ENCODE measurements at regions not wholly inside any gene's neighbourhood (a gene's known extent, or its start where the extent isn't known, plus 50 kb on each side); places are given as distances from the start of the nearest gene placed in this dataset.

GRCh38 chr5:174311121-174311520, 265.6 kb downstream of the NSG2 start:
- no peak for DNase-seq (ENCODE audit: low read depth in 3 of 3)

GRCh38 chr5:174311531-174312269, 266.2 kb downstream of the NSG2 start:
- peak; percentile 20 to 46 (median 22) for DNase-seq (ENCODE audit: low read depth in 3 of 3)

- DNase-seq (ENCODE audit: low read depth in 3 of 3), result no peak
These were observed 266.7 kb downstream of the NSG2 start for GRCh38 chr5:174312270-174312617.

GRCh38 chr5:174312641-174313040, 267.1 kb downstream of the NSG2 start:
- DNase-seq (ENCODE audit: low read depth in 3 of 3), result no peak

- no peak for DNase-seq (ENCODE audit: low read depth in 3 of 3)
These were observed 268.1 kb downstream of the NSG2 start for GRCh38 chr5:174313615-174314014.

- DNase-seq (ENCODE audit: low read depth in 3 of 3), result no peak
These were observed 268.8 kb downstream of the NSG2 start for GRCh38 chr5:174314261-174314660.

GRCh38 chr5:174315471-174315870, 270.0 kb downstream of the NSG2 start:
- DNase-seq (ENCODE audit: low read depth in 3 of 3), result no peak

DNA sequence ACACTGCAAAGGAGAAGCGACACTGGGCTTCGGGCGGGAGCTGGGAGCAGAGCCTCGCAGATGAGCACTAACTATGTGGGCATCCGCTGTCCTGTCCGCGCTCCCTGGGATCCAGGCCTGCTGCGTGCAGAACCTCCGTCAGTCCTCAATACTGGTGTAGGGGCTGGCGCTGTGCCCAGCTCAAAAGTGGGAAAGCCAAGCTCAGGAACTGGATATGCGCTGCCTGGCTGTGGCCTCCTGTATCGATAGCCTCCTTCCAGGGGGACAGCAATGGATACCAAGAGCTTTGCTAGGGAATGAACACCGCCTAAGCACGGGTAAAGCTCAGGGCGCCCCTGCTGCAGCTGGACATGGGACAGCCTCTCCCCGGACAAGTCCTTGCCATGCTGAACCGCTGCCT, 270.4 kb downstream of the NSG2 start:
- no peak for DNase-seq (ENCODE audit: low read depth in 3 of 3)

DNA sequence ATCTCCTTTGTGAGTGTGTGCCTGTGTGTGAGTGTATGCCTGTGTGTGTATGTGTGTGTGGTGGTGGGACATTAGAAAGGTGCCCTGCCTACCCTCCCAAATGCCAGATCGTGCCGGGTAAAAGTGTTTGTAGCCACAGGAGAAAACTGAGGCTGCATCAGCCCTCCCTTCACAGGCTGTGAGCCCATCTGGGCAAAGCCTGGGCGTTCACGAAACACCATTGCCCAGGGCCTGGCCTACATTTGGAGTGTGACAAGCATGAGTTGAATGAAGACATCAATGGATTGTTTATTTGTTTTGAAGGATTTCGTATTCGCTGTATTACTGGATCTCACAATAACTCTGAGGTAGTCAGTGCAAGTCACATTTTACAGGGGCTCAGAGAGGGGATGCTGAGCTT, 270.8 kb downstream of the NSG2 start:
- DNase-seq (ENCODE audit: low read depth in 3 of 3), result no peak

DNA sequence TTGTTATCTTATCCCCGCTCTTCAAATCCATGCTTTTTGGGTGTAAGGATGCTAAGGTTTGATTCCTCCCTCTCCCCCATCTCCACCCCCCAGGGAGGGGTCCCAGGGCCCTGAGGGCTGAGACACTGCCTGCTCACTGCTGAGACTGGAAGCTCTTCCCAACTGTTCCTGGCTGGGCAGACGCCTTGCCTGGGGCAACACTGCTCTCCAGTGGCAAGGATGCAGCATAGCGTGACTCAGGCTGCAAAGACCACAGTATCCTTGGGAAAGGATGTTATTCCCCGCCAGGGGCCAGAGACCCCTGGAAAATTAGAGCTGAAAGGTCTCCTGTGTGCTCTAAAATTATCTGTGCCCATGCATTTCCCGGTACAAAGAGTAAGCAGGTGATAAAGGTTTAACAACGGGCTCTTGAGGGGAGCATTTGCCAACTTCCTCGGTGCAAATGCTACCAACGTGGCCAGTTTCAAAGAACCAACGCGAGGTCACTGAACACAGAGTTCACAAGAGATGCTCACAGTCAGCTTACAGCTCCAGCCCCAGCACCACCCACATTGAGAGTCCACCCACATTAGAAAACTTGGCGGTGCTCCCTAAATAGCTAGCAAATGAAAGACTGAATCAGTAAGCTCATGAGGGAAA, 271.9 kb downstream of the NSG2 start:
- DNase-seq (ENCODE audit: low read depth in 3 of 3), result no peak

DNA sequence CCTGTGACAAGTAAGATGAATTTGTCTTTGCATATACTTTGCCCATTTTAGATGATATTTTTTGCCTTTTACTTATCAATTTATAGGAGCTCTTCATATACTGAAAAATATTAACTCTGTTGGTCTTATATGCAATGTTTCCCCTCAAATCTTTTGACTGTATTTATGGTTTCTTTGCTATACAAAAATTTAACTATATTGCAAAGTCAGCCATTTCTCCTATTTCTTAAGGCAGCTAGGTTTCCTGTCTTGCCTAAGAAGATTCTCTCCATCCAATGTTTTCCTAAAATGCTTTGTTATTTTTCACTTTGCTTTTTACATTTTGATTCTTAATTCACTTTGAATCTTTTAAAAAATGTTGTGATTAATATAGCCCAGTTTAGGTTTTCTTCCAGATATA, 273.1 kb downstream of the NSG2 start:
- no peak for DNase-seq (ENCODE audit: low read depth in 3 of 3)

DNA sequence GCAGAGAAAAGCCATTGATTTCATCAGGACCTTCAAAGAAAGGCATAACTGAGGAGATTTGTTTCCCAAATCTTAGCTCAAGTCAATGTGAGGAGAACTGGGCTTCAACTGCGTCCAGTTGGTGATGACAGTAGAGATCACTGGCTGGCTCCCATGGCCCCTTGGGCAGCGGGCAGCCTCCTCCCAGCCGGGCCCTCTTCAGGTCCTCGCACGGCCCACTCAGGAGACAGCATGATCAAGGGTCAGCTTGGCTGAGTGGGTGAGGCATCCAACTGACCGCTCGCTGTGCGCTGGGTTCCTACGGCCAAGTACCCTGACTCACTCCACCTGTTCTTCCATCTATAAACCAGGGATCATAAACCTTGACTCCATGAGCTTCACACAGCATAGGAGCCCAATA, 274.0 kb downstream of the NSG2 start:
- DNase-seq (ENCODE audit: low read depth in 3 of 3), result no peak

GRCh38 chr5:174320051-174320450, 274.5 kb downstream of the NSG2 start:
- no peak for DNase-seq (ENCODE audit: low read depth in 3 of 3)

DNA sequence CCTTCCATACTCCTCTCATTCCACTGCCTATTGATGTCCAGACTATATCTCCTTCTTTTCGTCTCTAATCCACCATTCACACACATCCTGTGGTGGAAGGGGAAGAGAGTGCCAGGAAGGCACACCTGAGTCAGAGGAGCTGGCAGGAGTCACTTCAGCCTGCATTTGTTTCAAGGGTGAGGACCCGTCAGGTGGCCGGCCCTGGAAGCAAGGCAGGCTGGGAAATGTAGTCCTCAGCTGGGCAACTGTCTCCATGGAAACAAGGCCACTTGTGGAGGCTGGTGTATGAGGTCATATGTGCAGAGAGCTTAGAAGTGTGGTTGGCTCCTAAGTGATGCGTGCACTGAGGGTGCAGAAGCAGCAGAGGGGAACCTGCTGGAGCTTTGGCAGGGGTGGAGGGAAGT, 278.4 kb downstream of the NSG2 start:
- DNase-seq (ENCODE audit: low read depth in 3 of 3), result no peak

DNA sequence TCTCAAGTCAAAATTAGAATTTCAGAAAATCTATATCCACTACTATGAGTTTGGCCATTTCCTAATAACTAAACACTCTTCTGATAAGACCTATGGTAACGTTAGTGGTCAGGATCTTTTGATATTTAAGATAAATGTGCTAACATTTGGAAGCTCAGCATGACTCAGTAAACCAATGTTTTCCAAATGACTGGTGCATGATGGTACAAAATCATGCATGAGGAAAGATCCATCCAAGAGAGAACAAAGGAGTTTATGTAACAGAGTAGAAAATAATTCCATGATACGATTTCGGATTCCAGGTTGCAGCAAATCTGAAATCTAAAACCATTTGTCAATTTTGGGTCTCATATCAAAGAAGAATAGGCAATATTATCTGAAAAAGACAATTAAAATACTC, 279.2 kb downstream of the NSG2 start:
- DNase-seq (ENCODE audit: low read depth in 3 of 3), result no peak

DNA sequence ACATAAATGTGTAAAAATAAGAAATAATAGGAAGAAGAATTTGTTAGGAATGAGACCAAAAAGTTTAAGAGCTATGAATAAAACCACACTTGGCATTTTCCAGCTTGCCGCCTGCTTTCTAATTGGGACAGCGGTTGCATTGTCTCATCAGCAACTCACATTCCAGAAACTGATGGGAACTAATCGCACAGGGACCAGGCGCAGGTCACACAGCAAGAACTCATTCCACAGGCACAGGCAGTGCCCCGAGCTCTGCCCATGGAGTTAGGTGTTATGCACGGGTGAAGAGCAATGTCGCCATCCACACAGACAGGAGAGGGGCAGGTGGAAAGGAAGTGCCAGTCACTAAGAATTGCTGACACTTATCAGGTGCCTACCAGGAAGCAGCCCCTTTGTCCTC, 279.9 kb downstream of the NSG2 start:
- DNase-seq (ENCODE audit: low read depth in 3 of 3), result no peak

DNA sequence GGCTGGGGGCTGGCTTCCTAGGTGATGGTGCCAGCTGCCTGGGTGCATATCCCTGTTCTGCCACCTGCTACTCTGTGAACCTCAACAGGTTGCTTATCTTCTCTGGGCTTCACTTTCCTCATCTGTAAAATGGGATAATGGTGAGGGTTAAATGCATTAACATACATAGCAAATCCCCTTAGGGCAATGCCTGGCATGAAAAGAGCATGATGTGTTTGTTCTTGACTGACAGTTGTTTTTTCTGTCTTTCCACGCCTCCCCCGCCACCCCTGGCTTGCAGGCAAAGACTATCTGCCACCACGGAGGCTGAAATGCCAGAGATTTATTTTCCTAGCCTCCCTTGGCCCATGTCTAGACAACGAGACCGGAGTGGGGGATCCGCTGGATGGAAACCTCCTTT, 280.5 kb downstream of the NSG2 start:
- no peak for DNase-seq (ENCODE audit: low read depth in 3 of 3)

GRCh38 chr5:174326372-174326771, 280.9 kb downstream of the NSG2 start:
- DNase-seq (ENCODE audit: low read depth in 3 of 3), result no peak

DNA sequence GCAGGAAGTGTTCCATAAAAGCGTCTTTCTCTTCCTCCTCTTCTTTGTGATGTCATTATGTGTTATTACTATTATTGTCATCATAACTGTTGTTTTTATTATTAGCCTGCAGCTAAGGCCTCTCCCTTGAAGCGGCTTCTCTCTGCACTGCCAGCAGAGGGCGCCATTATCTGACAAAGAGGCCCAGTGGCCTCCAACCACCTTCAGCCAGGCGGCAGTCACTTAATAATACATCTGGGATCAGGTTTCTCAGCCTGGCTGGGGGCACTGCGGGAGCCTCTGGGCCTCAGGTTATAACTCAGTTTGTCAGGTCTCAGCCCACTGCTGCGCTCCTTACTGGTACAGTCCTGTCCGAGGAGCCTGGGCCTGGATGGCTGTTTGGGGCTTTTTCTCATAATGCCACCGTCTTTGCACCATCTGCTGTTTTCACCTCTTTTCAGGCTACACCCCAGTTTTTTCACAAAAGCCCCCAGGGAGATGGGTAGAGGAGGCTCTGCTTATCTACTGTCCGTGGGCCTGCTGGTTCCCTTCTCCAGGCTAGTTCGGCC, 281.9 kb downstream of the NSG2 start:
- DNase-seq (ENCODE audit: low read depth in 3 of 3), result peak in 1 of 3 experiments; percentile 8

DNA sequence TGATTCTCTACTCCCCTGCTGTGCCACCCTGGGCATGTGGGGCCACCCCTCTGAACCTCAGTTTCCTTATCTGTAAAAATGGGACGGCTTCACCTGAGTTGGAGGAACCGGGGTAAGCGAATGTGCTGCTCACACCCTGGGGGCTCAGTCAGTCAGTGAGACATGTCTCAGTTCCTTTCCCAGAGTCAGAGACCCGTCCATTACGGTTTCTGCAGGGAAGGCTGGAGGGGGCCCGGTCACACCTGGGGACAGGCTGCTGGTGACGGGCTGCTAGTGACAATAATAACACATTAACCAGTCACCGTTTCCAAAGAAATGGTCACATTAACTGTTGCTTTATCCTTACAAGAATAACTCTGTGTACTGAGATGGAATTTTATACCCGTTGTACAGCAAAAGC, 282.4 kb downstream of the NSG2 start:
- no peak for DNase-seq (ENCODE audit: low read depth in 3 of 3)

DNA sequence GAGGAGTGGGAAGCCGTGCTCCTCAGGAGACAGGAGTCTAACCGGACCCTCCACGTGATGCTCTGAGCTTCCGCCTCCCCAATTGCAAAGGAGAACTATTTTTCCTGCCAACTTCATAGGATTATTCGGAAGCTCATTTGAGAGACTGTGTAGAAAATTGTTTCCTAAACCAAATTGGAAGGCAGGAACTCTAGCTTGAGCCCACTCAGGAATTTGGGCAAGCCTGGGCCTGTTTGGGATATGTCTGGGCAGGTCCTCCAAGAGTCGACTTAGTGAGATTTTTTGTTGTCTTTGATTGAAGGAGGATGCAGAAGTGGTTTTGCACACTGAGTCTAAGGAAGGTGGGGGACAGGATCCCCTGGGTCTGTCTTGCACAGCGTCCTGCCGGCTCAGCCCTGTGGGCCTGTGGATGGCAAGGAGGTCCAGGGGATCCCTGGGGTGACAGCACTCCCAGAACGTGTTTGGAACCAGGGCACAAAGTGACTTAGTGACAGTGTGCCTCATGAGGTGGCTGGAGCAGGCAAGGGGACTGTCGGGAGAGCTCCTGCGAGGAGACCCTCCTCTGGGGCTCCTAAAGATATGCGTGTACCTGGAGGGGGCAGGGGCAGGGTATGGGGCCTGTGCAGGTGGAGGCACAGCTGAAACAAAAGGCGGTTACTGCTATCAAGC, 283.3 kb downstream of the NSG2 start:
- no peak for DNase-seq (ENCODE audit: low read depth in 3 of 3)

DNA sequence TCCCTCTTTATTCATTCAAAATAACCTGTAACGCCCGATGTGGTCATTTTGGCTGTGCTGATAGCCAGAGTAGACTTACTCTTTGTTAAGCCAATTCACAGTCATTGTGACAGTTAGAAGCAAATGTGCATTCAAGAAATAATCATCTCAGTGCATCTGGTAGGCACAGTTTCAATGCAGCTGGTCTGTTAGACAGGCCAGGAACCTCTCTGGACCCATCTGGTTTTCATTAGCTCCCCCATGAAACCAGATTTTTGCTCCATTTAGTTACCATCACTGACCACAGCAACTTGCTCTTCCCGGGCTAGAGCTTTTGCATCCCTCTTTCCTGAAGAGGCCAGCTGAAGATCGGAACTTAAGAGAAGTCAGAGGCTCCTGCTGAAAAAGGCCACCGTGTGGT, 284.2 kb downstream of the NSG2 start:
- DNase-seq (ENCODE audit: low read depth in 3 of 3), result no peak
